ENCODE measurements at regions not wholly inside any gene's neighbourhood (a gene's known extent, or its start where the extent isn't known, plus 50 kb on each side); places are given as distances from the start of the nearest gene placed in this dataset.
"Not testable (repeated sequence)": the region's sequence is repeated elsewhere in the genome, so short reads cannot be mapped to it uniquely, and the experiment has no call there.

- H3K27me3 ChIP-seq; H3K4me3 ChIP-seq; H3K36me3 ChIP-seq; H3K4me1 ChIP-seq; DNase-seq; H3K27ac ChIP-seq; H3K9me3 ChIP-seq; intact Hi-C loops (cut with DNase I): not testable (repeated sequence)
- 40 to 64% methylated on average over 1 of the region's 1 CpG for WGBS, 2 donors
Observed at GRCh38 chr5:99510237-99510866, 581.5 kb upstream of the CHD1 start.

DNA sequence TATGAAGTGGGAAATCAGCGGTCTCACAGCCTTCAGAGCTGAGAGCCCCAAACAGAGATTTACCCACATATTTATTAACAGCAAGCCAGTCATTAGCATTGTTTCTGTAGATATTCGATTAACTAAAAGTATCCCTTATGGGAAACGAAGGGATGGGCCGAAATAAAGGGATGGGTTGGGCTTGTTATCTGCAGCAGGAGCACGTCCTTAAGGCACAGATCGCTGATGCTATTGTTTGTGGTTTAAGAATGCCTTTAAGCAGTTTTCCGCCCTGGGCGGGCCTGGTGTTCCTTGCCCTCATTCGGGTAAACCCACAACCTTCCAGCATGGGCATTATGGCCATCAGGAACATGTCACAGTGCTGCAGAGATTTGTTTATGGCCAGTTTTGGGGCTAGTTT is 580.3 kb upstream of the CHD1 start:
- H3K27ac ChIP-seq; H3K4me1 ChIP-seq; DNase-seq; H3K4me3 ChIP-seq; H3K27me3 ChIP-seq; H3K9me3 ChIP-seq; intact Hi-C loops (cut with DNase I); H3K36me3 ChIP-seq: not testable (repeated sequence)
- 84 to 85% methylated on average over 8 to 9 of the region's 9 CpGs for WGBS, 2 donors

GRCh38 chr5:99495456-99495855 is 566.6 kb upstream of the CHD1 start:
- H3K36me3 ChIP-seq; DNase-seq; H3K9me3 ChIP-seq; H3K4me3 ChIP-seq; H3K4me1 ChIP-seq; H3K27ac ChIP-seq; intact Hi-C loops (cut with DNase I); H3K27me3 ChIP-seq: not testable (repeated sequence)
- WGBS, 2 donors: 75 to 81% methylated on average over 4 of the region's 4 CpGs

DNA sequence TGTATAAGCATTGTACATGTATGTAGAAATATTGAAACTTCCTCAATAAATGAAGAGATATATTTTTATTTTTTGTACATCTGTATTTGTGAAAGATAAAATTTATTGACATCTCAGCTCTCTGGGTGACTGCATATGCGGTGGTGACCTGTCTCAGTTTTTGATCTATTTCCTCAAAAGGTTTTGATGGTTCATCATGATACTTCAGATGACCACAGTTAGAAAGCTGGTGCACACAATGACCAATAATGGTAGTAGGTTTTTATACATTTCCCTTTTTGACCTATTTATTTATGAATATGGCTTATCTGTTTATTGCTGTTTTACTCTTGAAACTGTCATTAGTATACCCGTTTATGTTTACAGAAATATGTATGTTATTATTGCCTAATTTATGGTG is 549.6 kb upstream of the CHD1 start:
- H3K27me3 ChIP-seq; H3K27ac ChIP-seq; DNase-seq; H3K4me1 ChIP-seq; H3K4me3 ChIP-seq; H3K9me3 ChIP-seq; intact Hi-C loops (cut with DNase I); H3K36me3 ChIP-seq: not testable (repeated sequence)
- 48 to 83% methylated on average over 2 of the region's 2 CpGs for WGBS, 2 donors

DNA sequence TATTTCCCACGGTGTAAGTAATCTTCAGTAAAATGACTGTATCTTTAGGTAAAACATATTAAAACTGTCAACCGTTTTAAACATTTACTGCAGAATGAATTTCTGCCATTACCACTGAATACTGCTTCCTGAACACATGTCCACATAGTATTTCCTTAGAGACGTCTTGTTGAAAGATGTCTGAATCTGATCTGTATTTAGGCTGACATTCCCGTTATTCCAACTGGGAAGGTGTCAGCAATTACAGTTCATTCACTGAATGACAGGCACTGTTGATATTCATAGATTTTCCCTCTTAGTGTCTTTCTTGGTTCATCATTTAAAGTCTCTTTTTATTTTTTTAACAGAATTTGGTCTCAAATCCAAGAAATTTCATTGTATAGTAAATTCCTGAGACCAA is 544.5 kb upstream of the CHD1 start:
- H3K4me1 ChIP-seq; H3K36me3 ChIP-seq; DNase-seq; intact Hi-C loops (cut with DNase I); H3K9me3 ChIP-seq; H3K4me3 ChIP-seq; H3K27me3 ChIP-seq; H3K27ac ChIP-seq: not testable (repeated sequence)
- 38 to 48% methylated on average over 1 to 3 of the region's 4 CpGs for WGBS, 2 donors

DNA sequence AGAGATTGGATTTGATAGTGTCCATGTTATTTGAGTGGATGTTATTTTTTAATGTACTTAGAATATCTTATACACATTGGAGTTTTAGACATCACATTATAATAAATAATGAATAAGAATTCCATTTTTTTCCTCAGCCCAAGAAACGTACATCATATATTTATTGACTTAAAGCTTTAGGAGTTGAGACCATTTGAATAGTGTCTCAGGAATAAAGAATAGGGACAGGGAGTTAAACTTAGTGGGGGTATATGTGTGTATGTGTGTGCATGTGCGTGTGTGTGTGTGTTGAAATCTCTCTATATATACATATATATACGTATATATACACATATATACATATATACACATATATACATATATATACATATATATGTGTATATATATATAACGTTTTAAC is 542.9 kb upstream of the CHD1 start:
- H3K4me3 ChIP-seq, H3K4me1 ChIP-seq: not testable (repeated sequence)
- 50 to 59% methylated on average over 3 to 4 of the region's 4 CpGs for WGBS, 2 donors

GRCh38 chr5:99471178-99471577 is 542.4 kb upstream of the CHD1 start:
- WGBS, 2 donors: 13 to 58% methylated on average over 1 of the region's 1 CpG
- H3K36me3 ChIP-seq; H3K4me1 ChIP-seq; H3K9me3 ChIP-seq; H3K27me3 ChIP-seq; intact Hi-C loops (cut with DNase I); H3K4me3 ChIP-seq; H3K27ac ChIP-seq; DNase-seq: not testable (repeated sequence)

More for the DNA sequence above, 542.9 kb upstream of the CHD1 start:
- intact Hi-C loops (cut with DNase I); DNase-seq; H3K36me3 ChIP-seq; H3K9me3 ChIP-seq; H3K27ac ChIP-seq; H3K27me3 ChIP-seq: not testable (repeated sequence)

- DNase-seq; H3K9me3 ChIP-seq; H3K4me1 ChIP-seq; H3K27me3 ChIP-seq; H3K4me3 ChIP-seq; H3K27ac ChIP-seq; H3K36me3 ChIP-seq; intact Hi-C loops (cut with DNase I): not testable (repeated sequence)
- 21 to 30% methylated on average over 3 of the region's 3 CpGs for WGBS, 2 donors
Observed at GRCh38 chr5:99470636-99471035, 541.8 kb upstream of the CHD1 start.

GRCh38 chr5:99460701-99461100 is 531.9 kb upstream of the CHD1 start:
- Histone ChIP-seq H3K27ac (no peak overlapping the region), H3K27me3 (no peaks in the 10 kb centered on the region), H3K4me3 (no peak overlapping the region), H3K9me3 (no peaks in the 10 kb centered on the region), H3K36me3 (no peaks in the 10 kb centered on the region), H3K4me1 (no peaks in the 10 kb centered on the region)
- DNase-seq: no peak
- WGBS, 2 donors: 60 to 72% methylated on average over 2 of the region's 2 CpGs
- intact Hi-C loops (cut with DNase I): no loop called here
- TF ChIP-seq CTCF (IDR thresholded peaks at IDR 0.05) (no peak), POLR2A (IDR thresholded peaks at IDR 0.05) (no peak)

Data from esophagus squamous epithelium (tissue), 5 donors.